ENCODE measurements at regions not wholly inside any gene's neighbourhood (a gene's known extent, or its start where the extent isn't known, plus 50 kb on each side); places are given as distances from the start of the nearest gene placed in this dataset.

DNA sequence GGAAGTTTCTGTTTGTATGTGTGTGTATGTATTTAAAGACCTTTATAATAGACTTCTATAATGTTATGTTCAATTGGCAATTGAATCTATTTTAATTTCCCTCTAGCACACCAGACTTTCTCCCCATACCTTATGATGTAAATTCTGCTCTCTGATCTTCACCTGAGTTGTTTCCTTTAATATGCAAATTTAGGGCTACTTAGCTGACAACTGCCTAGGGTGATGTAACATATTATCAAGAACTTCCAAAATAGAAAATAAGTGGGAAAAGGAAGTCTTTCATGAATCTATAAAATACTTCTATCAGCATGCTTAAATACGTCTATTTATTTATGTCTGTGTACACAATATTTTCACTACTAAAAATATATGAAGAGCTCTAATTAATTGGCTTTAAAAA lies 923.5 kb upstream of the CDH10 start:
- TF ChIP-seq, protein P1, sequence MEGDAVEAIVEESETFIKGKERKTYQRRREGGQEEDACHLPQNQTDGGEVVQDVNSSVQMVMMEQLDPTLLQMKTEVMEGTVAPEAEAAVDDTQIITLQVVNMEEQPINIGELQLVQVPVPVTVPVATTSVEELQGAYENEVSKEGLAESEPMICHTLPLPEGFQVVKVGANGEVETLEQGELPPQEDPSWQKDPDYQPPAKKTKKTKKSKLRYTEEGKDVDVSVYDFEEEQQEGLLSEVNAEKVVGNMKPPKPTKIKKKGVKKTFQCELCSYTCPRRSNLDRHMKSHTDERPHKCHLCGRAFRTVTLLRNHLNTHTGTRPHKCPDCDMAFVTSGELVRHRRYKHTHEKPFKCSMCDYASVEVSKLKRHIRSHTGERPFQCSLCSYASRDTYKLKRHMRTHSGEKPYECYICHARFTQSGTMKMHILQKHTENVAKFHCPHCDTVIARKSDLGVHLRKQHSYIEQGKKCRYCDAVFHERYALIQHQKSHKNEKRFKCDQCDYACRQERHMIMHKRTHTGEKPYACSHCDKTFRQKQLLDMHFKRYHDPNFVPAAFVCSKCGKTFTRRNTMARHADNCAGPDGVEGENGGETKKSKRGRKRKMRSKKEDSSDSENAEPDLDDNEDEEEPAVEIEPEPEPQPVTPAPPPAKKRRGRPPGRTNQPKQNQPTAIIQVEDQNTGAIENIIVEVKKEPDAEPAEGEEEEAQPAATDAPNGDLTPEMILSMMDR (IDR thresholded peaks at IDR 0.05): no peak
- Histone ChIP-seq H3K36me3 (no peaks in the 10 kb centered on the region), H3K27me3 (no peaks in the 10 kb centered on the region), H3K4me3 (no peak overlapping the region), H3K27ac (no peak overlapping the region), H3K9me3 (no peaks in the 10 kb centered on the region), H3K4me1 (no peaks in the 10 kb centered on the region)
- intact Hi-C loops (cut with DNase I): no loop called here
- no peak for DNase-seq
- no peak for ATAC-seq

DNA sequence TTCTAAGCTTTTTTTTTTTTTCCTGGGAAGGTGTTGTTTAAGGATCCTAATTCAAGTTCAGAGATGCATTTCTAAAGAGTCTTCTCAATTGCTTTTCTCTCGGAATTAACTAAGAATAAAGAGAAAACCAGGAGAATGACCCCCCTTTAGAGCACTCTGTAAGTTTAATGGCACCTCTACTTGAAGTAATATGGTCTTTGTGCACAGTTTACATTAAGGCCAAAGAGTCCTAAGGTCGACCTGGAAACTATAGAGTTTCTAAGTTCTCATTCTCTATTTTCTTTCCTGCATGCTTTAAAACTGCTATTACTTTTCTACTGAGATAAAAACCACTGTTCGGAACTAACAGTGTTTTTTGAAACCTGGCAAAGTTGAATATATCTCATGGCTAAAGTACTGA lies 923.1 kb upstream of the CDH10 start:
- no peak overlapping the region for H3K27ac ChIP-seq
- ATAC-seq (no peak), DNase-seq (no peak)
- H3K4me1 ChIP-seq: no peaks in the 10 kb centered on the region
- H3K36me3 ChIP-seq: no peaks in the 10 kb centered on the region
- H3K4me3 ChIP-seq: no peak overlapping the region
- TF ChIP-seq, protein P1 (IDR thresholded peaks at IDR 0.05): no peak
- H3K9me3 ChIP-seq: no peaks in the 10 kb centered on the region
- intact Hi-C loops (cut with DNase I): no loop called here
- H3K27me3 ChIP-seq: no peaks in the 10 kb centered on the region

DNA sequence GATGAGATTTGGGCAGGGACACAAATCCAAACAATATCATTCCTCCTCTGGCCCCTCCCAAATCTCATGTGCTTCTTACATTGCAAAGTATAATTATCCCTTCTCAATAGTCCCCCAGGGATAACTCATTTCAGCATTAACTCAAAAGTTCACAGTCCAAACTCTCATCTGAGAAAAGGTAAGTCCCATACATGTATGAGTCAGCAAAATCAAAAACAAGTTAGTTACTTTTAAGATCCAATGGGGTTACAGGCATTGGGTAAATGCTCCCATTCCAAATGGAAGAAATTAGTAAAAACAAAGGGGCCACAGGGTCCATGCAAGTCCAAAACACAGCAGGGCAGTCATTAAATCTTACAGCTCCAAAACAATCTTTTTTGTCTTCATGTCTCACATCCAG lies 917.9 kb upstream of the CDH10 start:
- intact Hi-C loops (cut with DNase I): no loop called here
- ATAC-seq: no peak

DNA sequence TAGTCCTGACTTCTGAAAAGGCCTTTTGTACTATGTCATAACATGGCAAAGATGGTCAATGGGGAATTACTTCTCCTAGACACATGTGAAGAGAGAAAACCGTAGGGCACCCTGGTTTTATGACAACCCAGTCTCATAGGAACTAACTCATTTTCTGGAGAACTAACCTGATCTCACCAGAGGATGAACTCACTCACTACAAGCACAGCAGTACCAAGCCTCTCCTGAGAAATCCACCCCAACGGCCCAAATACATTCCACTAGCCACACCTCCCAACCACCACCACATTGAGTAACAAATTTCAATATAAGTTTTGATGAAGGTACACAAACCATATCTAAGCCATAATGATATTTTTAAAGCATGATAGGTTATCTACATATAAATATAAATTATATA lies 909.3 kb upstream of the CDH10 start:
- intact Hi-C loops (cut with DNase I): no loop called here
- no peak for ATAC-seq
- DNase-seq: no peak
- Histone ChIP-seq H3K4me3 (no peak overlapping the region), H3K36me3 (no peaks in the 10 kb centered on the region), H3K4me1 (no peaks in the 10 kb centered on the region), H3K27ac (no peak overlapping the region), H3K27me3 (no peaks in the 10 kb centered on the region), H3K9me3 (no peaks in the 10 kb centered on the region)
- TF ChIP-seq, protein P1 (IDR thresholded peaks at IDR 0.05): no peak

More for the DNA sequence above, 917.9 kb upstream of the CDH10 start:
- TF ChIP-seq, protein P1 (IDR thresholded peaks at IDR 0.05): no peak
- Histone ChIP-seq H3K36me3 (no peaks in the 10 kb centered on the region), H3K27ac (no peak overlapping the region), H3K4me1 (no peaks in the 10 kb centered on the region), H3K27me3 (no peaks in the 10 kb centered on the region), H3K9me3 (no peaks in the 10 kb centered on the region), H3K4me3 (no peak overlapping the region)
- no peak for DNase-seq

DNA sequence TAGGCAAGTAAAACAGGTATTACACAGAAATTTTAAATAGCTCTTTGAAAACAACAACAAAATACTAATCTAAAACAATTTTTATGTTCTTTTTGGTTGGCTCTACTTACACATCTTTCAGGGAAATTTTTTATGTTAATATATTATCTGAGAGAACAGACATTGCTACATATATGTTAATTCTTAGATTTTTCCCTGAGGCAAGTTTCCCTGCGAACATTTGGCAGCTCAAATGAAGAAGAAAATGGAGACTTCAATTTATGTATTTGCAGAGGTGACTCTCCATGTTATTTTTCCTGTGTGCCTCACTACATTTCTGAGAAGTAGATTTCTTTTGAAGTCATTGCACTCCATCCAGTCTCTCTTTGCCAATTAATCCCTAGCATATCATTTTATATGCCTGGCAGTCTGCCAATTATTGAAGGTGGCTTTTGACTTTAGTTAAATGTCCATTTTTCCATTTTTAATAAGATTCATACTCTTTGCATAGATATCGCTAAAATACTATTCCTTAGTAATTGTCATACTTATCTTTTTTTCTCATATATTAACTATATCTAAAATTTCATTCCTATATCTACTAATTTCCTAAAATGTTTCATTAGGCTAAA lies 908.2 kb upstream of the CDH10 start:
- no peak for ATAC-seq
- TF ChIP-seq, protein P1 (IDR thresholded peaks at IDR 0.05): no peak
- intact Hi-C loops (cut with DNase I): no loop called here

DNA sequence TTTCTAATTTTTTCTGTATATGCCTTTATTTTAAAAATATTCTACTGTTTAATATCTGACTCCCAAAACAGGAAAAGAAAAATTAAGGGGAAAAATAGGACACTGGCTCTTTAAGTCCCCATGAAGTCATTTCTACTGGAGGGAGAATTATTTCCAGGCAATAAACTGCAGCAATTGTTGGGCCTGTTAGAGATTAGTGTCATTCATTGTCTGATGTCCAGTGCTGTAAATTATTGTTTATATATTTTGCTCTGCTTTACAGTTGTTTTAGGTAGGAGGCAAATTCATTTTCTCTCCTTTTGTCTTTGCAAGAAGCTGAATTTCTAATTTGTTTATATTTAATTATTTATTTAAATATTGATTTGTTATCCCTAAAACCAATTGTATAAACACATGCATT lies 906.0 kb upstream of the CDH10 start:
- H3K4me3 ChIP-seq: no peak overlapping the region
- ATAC-seq (no peak), DNase-seq (no peak)
- intact Hi-C loops (cut with DNase I): no loop called here
- TF ChIP-seq, protein P1 (IDR thresholded peaks at IDR 0.05): no peak
- H3K4me1 ChIP-seq: no peaks in the 10 kb centered on the region
- no peaks in the 10 kb centered on the region for H3K27me3 ChIP-seq
- H3K27ac ChIP-seq: no peak overlapping the region
- no peaks in the 10 kb centered on the region for H3K36me3 ChIP-seq
- no peaks in the 10 kb centered on the region for H3K9me3 ChIP-seq

More for the DNA sequence above, 908.2 kb upstream of the CDH10 start:
- H3K27me3 ChIP-seq: no peaks in the 10 kb centered on the region
- DNase-seq: no peak
- no peak overlapping the region for H3K4me3 ChIP-seq
- H3K27ac ChIP-seq: no peak overlapping the region
- no peaks in the 10 kb centered on the region for H3K4me1 ChIP-seq
- H3K36me3 ChIP-seq: no peaks in the 10 kb centered on the region
- H3K9me3 ChIP-seq: no peaks in the 10 kb centered on the region

Measured in upper lobe of right lung (tissue), 1 donor.